Breast epithelium (tissue), 4 donors: ENCODE measurements at regions not wholly inside any gene's neighbourhood (a gene's known extent, or its start where the extent isn't known, plus 50 kb on each side); places are given as distances from the start of the nearest gene placed in this dataset.

Experiments used
- DNase-seq, 2 donors: peaks; one replicate each; pipeline ENCODE4 v3.0.0-alpha.2; 2019; ENCODE audit warnings: low spot score in 2 of 2
- H3K27ac ChIP-seq, 2 donors: fragments of 200-600 bp; sonication (generic) in 1 of 2; one replicate each; pipeline ENCODE4 v1.5.1; 2016 to 2019; ENCODE audit warnings: mild to moderate bottlenecking in 1 of 2
- H3K27me3 ChIP-seq, 2 donors: fragments of 200-600 bp; sonication (generic) in 1 of 2; one replicate each; pipeline versions ENCODE4 v1.5.1 to v1.6.0; 2017 to 2019; ENCODE audit warnings: control low read depth in 1 of 2, mild to moderate bottlenecking in 1 of 2
- H3K36me3 ChIP-seq: fragments of 200-600 bp; one replicate; pipeline ENCODE4 v1.5.1; 2019
- H3K4me1 ChIP-seq, 2 donors: fragments of 200-600 bp; sonication (generic); one replicate each; pipeline ENCODE4 v1.5.1; 2016 to 2019; ENCODE audit warnings: control low read depth in 1 of 2
- H3K4me3 ChIP-seq, 3 donors: fragments of 200-600 bp; sonication (generic); 1 replicate in 2 of 3; 2 replicates in 1 of 3; pipeline ENCODE4 v1.5.1; 2016 to 2019; ENCODE audit warnings: mild to moderate bottlenecking in 3 of 3, moderate library complexity in 2 of 3
- H3K9me3 ChIP-seq, 2 donors: fragments of 200-600 bp; sonication (generic) in 1 of 2; one replicate each; pipeline ENCODE4 v1.5.1; 2016 to 2019; ENCODE audit warnings: control low read depth in 1 of 2
- CTCF ChIP-seq, 3 donors: fragments of 450-650 bp; IDR thresholded peaks; one replicate each; pipeline ENCODE4 v1.5.1; 2016 to 2017; ENCODE audit warnings: antibody characterized with exemption in 3 of 3, mild to moderate bottlenecking in 3 of 3, moderate library complexity in 3 of 3
- POLR2A ChIP-seq: fragments of 450-650 bp; IDR thresholded peaks from one replicate; pipeline ENCODE4 v1.6.1; 2016; ENCODE audit warnings: antibody characterized with exemption, mild to moderate bottlenecking, moderate library complexity
- POLR2AphosphoS5 ChIP-seq, 3 donors: sonication (generic); formaldehyde crosslinking; IDR thresholded peaks; one replicate each; pipeline ENCODE4 v1.6.1; 2017; ENCODE audit warnings: antibody characterized with exemption in 3 of 3
- intact Hi-C: fragments of 100-400 bp; cut with DNase I; formaldehyde crosslinking; loops from one replicate; pipeline ENCODE4 v1.15.1; 2023; ENCODE audit warnings: low total_unique reads

GRCh38 chr16:64311241-64311640 is 810.6 kb downstream of the CDH11 start:
- Histone ChIP-seq H3K27me3 (no peaks in the 10 kb centered on the region), H3K27ac (no peak overlapping the region), H3K36me3 (no peaks in the 10 kb centered on the region), H3K4me3 (no peak overlapping the region), H3K4me1 (no peaks in the 10 kb centered on the region), H3K9me3 (peaks cover 5 to 7% of the 10 kb centered on the region in 2 donors)
- DNase-seq, result no peak
- TF ChIP-seq CTCF (IDR thresholded peaks at IDR 0.05) (no peak), POLR2AphosphoS5 (IDR thresholded peaks at IDR 0.05) (no peak), POLR2A (no peak)
- intact Hi-C loops, result no loop called here

- no peaks in the 10 kb centered on the region for H3K36me3 ChIP-seq
- no peak for DNase-seq
- H3K27ac ChIP-seq, result no peak overlapping the region
- intact Hi-C loops, result no loop called here
- no peak overlapping the region for H3K4me3 ChIP-seq
- TF ChIP-seq POLR2A (no peak), CTCF (IDR thresholded peaks at IDR 0.05) (no peak), POLR2AphosphoS5 (IDR thresholded peaks at IDR 0.05) (no peak)
- no peaks in the 10 kb centered on the region for H3K4me1 ChIP-seq
- peaks cover 5 to 7% of the 10 kb centered on the region in 2 donors for H3K9me3 ChIP-seq
- no peaks in the 10 kb centered on the region for H3K27me3 ChIP-seq
Measured at GRCh38 chr16:64309398-64310110, 812.3 kb downstream of the CDH11 start.

- TF ChIP-seq POLR2AphosphoS5 (IDR thresholded peaks at IDR 0.05) (no peak), POLR2A (no peak), CTCF (IDR thresholded peaks at IDR 0.05) (no peak)
- intact Hi-C loops, result no loop called here
- Histone ChIP-seq H3K27ac (no peak overlapping the region), H3K27me3 (no peaks in the 10 kb centered on the region), H3K4me3 (no peak overlapping the region), H3K9me3 (peaks cover 5 to 7% of the 10 kb centered on the region in 2 donors), H3K36me3 (no peaks in the 10 kb centered on the region), H3K4me1 (no peaks in the 10 kb centered on the region)
- no peak for DNase-seq
Measured at GRCh38 chr16:64308721-64309120, 813.1 kb downstream of the CDH11 start.

- Histone ChIP-seq H3K27ac (no peak overlapping the region), H3K4me3 (no peak overlapping the region), H3K4me1 (no peaks in the 10 kb centered on the region), H3K9me3 (peaks cover 5 to 7% of the 10 kb centered on the region in 2 donors), H3K27me3 (no peaks in the 10 kb centered on the region), H3K36me3 (no peaks in the 10 kb centered on the region)
- no peak for DNase-seq
- no peak for TF ChIP-seq POLR2A
- TF ChIP-seq POLR2AphosphoS5 (IDR thresholded peaks at IDR 0.05), result no peak
- no peak for TF ChIP-seq CTCF (IDR thresholded peaks at IDR 0.05)
- intact Hi-C loops, result no loop called here
Measured at GRCh38 chr16:64307431-64307830, 814.4 kb downstream of the CDH11 start.

- Histone ChIP-seq H3K27me3 (no peaks in the 10 kb centered on the region), H3K27ac (no peak overlapping the region), H3K9me3 (peaks cover 5 to 7% of the 10 kb centered on the region in 2 donors), H3K4me3 (no peak overlapping the region), H3K4me1 (no peaks in the 10 kb centered on the region), H3K36me3 (no peaks in the 10 kb centered on the region)
- no peak for TF ChIP-seq POLR2AphosphoS5 (IDR thresholded peaks at IDR 0.05)
- TF ChIP-seq POLR2A, result no peak
- TF ChIP-seq CTCF (IDR thresholded peaks at IDR 0.05), result no peak
- intact Hi-C loops, result no loop called here
- no peak for DNase-seq
Measured at GRCh38 chr16:64305663-64306062, 816.2 kb downstream of the CDH11 start.
